SK-N-SH (cell line): ENCODE measurements at regions not wholly inside any gene's neighbourhood (a gene's known extent, or its start where the extent isn't known, plus 50 kb on each side); places are given as distances from the start of the nearest gene placed in this dataset.

Experiments used
- CTCF ChIP-seq: fragments of 200-600 bp; sonication (generic); IDR thresholded peaks from 2 replicates; pipeline ENCODE4 v1.6.1; 2017; ENCODE audit warnings: antibody characterized with exemption, mild to moderate bottlenecking, moderate library complexity
- SMC3 ChIP-seq: IDR thresholded peaks from 2 replicates; pipeline ENCODE4 v1.6.1; 2012; ENCODE audit warnings: low read depth, low read length, improper control_type of control experiment
- TCF12 ChIP-seq: IDR thresholded peaks from 2 replicates; pipeline ENCODE4 v1.4.0; 2012

- TF ChIP-seq CTCF (no peak), TCF12 (no peak), SMC3 (no peak)
These were observed 68.6 kb upstream of the POU3F1 start for GRCh38 chr1:38115226-38115625.
